Activated naive CD4-positive, alpha-beta T cell treated with anti-CD3 and anti-CD28 coated beads, Interleukin-2, amount 50 U/mL, for 72 hours (primary cell): ENCODE measurements at regions not wholly inside any gene's neighbourhood (a gene's known extent, or its start where the extent isn't known, plus 50 kb on each side); places are given as distances from the start of the nearest gene placed in this dataset.

Experiments used
- ATAC-seq, 2 donors: fragments of 150-1000 bp; cut with Tn5 transposase; 2 replicates each; pipeline ENCODE4 v1.10.0; 2021; ENCODE audit warnings: mild to moderate bottlenecking in 2 of 2, moderate library complexity in 2 of 2
- DNase-seq, 2 donors: peaks; one replicate each; pipeline ENCODE4 v3.0.0; 2021 to 2022; ENCODE audit warnings: low spot score in 2 of 2
- H3K27ac Mint-ChIP-seq, 2 donors: one replicate each; pipeline ENCODE4 v1.8.0; 2022; ENCODE audit warnings: mild to moderate bottlenecking in 2 of 2, mixed read lengths in 2 of 2
- H3K36me3 Mint-ChIP-seq, 2 donors: one replicate each; pipeline ENCODE4 v1.8.0; 2022; ENCODE audit warnings: mixed read lengths in 2 of 2
- H3K9me3 Mint-ChIP-seq, 2 donors: one replicate each; pipeline ENCODE4 v1.8.0; 2022; ENCODE audit warnings: mixed read lengths in 2 of 2

GRCh38 chr3:107951126-107951525, 139.7 kb downstream of the CD47 start:
- Mint-ChIP-seq H3K36me3 (no peaks in the 10 kb centered on the region), H3K27ac (peak overlapping the region in 1 of 2 donors; percentile 14), H3K9me3 (peaks cover 5% of the 10 kb centered on the region in 2 donors)
- ATAC-seq (no peak), DNase-seq (no peak)

GRCh38 chr3:107950417-107950816, 140.4 kb downstream of the CD47 start:
- ATAC-seq (no peak), DNase-seq (no peak)
- Mint-ChIP-seq H3K9me3 (peaks cover 5% of the 10 kb centered on the region in 2 donors), H3K36me3 (no peaks in the 10 kb centered on the region), H3K27ac (no peak overlapping the region)

GRCh38 chr3:107949394-107949970, 141.3 kb downstream of the CD47 start:
- H3K27ac Mint-ChIP-seq = no peak overlapping the region
- DNase-seq (no peak), ATAC-seq (no peak)
- H3K36me3 Mint-ChIP-seq = no peaks in the 10 kb centered on the region
- peaks cover 5% of the 10 kb centered on the region in 2 donors for H3K9me3 Mint-ChIP-seq

GRCh38 chr3:107947203-107947602, 143.6 kb downstream of the CD47 start:
- H3K9me3 Mint-ChIP-seq = peaks cover 5% of the 10 kb centered on the region in 2 donors
- ATAC-seq (no peak), DNase-seq (no peak)
- no peak overlapping the region for H3K27ac Mint-ChIP-seq
- no peaks in the 10 kb centered on the region for H3K36me3 Mint-ChIP-seq

GRCh38 chr3:107946700-107947099, 144.1 kb downstream of the CD47 start:
- no peaks in the 10 kb centered on the region for H3K36me3 Mint-ChIP-seq
- ATAC-seq (no peak), DNase-seq (no peak)
- peaks cover 5% of the 10 kb centered on the region in 2 donors for H3K9me3 Mint-ChIP-seq
- H3K27ac Mint-ChIP-seq = no peak overlapping the region

- no peaks in the 10 kb centered on the region for H3K36me3 Mint-ChIP-seq
- H3K27ac Mint-ChIP-seq = no peak overlapping the region
- no peak for ATAC-seq
- no peak for DNase-seq
- H3K9me3 Mint-ChIP-seq = peaks cover 5% of the 10 kb centered on the region in 2 donors
These were observed 145.3 kb downstream of the CD47 start for GRCh38 chr3:107945417-107946094.

GRCh38 chr3:107943786-107944523, 146.9 kb downstream of the CD47 start:
- ATAC-seq (no peak), DNase-seq (no peak)
- Mint-ChIP-seq H3K27ac (no peak overlapping the region), H3K9me3 (peaks cover 5% of the 10 kb centered on the region in 2 donors), H3K36me3 (no peaks in the 10 kb centered on the region)

- no peaks in the 10 kb centered on the region for H3K36me3 Mint-ChIP-seq
- no peak for ATAC-seq
These were observed 147.7 kb downstream of the CD47 start for GRCh38 chr3:107942951-107943749.

GRCh38 chr3:107942244-107942643, 148.6 kb downstream of the CD47 start:
- Mint-ChIP-seq H3K36me3 (no peaks in the 10 kb centered on the region), H3K27ac (peak overlapping the region in 1 of 2 donors; percentile 66), H3K9me3 (peaks cover 5 to 7% of the 10 kb centered on the region in 2 donors)
- DNase-seq (peak in 1 of 2 donors; percentile 31), ATAC-seq (peak; percentile 99)

More at GRCh38 chr3:107942951-107943749, 147.7 kb downstream of the CD47 start:
- H3K9me3 Mint-ChIP-seq = peaks cover 5 to 7% of the 10 kb centered on the region in 2 donors
- no peak for DNase-seq
- H3K27ac Mint-ChIP-seq = peak overlapping the region in 1 of 2 donors; percentile 66

- ATAC-seq (no peak), DNase-seq (no peak)
- peaks cover 0 to 7% of the 10 kb centered on the region in 2 donors for H3K9me3 Mint-ChIP-seq
- no peaks in the 10 kb centered on the region for H3K36me3 Mint-ChIP-seq
- H3K27ac Mint-ChIP-seq = no peak overlapping the region
These were observed 151.0 kb downstream of the CD47 start for GRCh38 chr3:107939691-107940442.

- H3K36me3 Mint-ChIP-seq = peaks cover 5 to 6% of the 10 kb centered on the region in 2 donors
- peaks cover 3 to 13% of the 10 kb centered on the region in 2 donors for H3K9me3 Mint-ChIP-seq
- DNase-seq (no peak), ATAC-seq (no peak)
- no peak overlapping the region for H3K27ac Mint-ChIP-seq
These were observed 152.7 kb downstream of the CD47 start for GRCh38 chr3:107938143-107938542.

- ATAC-seq = no peak
- Mint-ChIP-seq H3K9me3 (peaks cover 3 to 18% of the 10 kb centered on the region in 2 donors), H3K36me3 (peaks cover 5 to 6% of the 10 kb centered on the region in 2 donors), H3K27ac (no peak overlapping the region)
- DNase-seq = no peak
These were observed 156.0 kb downstream of the CD47 start for GRCh38 chr3:107934808-107935207.

- peaks cover 3 to 18% of the 10 kb centered on the region in 2 donors for H3K9me3 Mint-ChIP-seq
- H3K27ac Mint-ChIP-seq = no peak overlapping the region
- H3K36me3 Mint-ChIP-seq = peaks cover 5 to 6% of the 10 kb centered on the region in 2 donors
- ATAC-seq (no peak), DNase-seq (no peak)
These were observed 157.4 kb downstream of the CD47 start for GRCh38 chr3:107933450-107933849.

GRCh38 chr3:107931326-107931725, 159.5 kb downstream of the CD47 start:
- H3K27ac Mint-ChIP-seq = no peak overlapping the region
- H3K9me3 Mint-ChIP-seq = peaks cover 3 to 11% of the 10 kb centered on the region in 2 donors
- ATAC-seq = no peak
- no peak for DNase-seq
- H3K36me3 Mint-ChIP-seq = peaks cover 5 to 6% of the 10 kb centered on the region in 2 donors

GRCh38 chr3:107929088-107929487, 161.7 kb downstream of the CD47 start:
- ATAC-seq (no peak), DNase-seq (no peak)
- Mint-ChIP-seq H3K9me3 (peaks cover 3 to 11% of the 10 kb centered on the region in 2 donors), H3K36me3 (peaks cover 5 to 6% of the 10 kb centered on the region in 2 donors), H3K27ac (no peak overlapping the region)

- no peak for DNase-seq
- H3K27ac Mint-ChIP-seq = peak overlapping the region; percentile 16 to 60
- no peaks in the 10 kb centered on the region for H3K36me3 Mint-ChIP-seq
- peaks cover 0 to 4% of the 10 kb centered on the region in 2 donors for H3K9me3 Mint-ChIP-seq
- peak; percentile 47 to 56 for ATAC-seq
These were observed 162.8 kb downstream of the CD47 start for GRCh38 chr3:107928084-107928445.
